Right lobe of liver (tissue), 6 donors: ENCODE measurements at regions not wholly inside any gene's neighbourhood (a gene's known extent, or its start where the extent isn't known, plus 50 kb on each side); places are given as distances from the start of the nearest gene placed in this dataset.

ENCODE experiments used
- ATAC-seq, 4 donors: fragments of 200-7000 bp; cut with Tn5 transposase; one replicate each; pipeline ENCODE4 v1.9.1; 2020; ENCODE audit warnings: mild to moderate bottlenecking in 4 of 4, moderate library complexity in 4 of 4
- DNase-seq, 3 donors: peaks; one replicate each; pipeline ENCODE4 v3.0.0-alpha.2; 2020
- H3K27ac ChIP-seq, 3 donors: fragments of 200-600 bp; one replicate each; pipeline ENCODE4 v1.8.0; 2022
- H3K27me3 ChIP-seq, 2 donors: fragments of 200-600 bp; one replicate each; pipeline ENCODE4 v1.8.0; 2022
- H3K36me3 ChIP-seq, 4 donors: fragments of 200-600 bp; sonication (generic) in 1 of 4; one replicate each; pipeline versions ENCODE4 v1.5.1 to v1.8.0; 2017 to 2022; ENCODE audit warnings: control low read depth in 1 of 4
- H3K4me1 ChIP-seq, 4 donors: fragments of 200-600 bp; sonication (generic) in 1 of 4; one replicate each; pipeline versions ENCODE4 v1.5.1 to v1.8.0; 2017 to 2022; ENCODE audit warnings: control low read depth in 1 of 4
- H3K4me3 ChIP-seq, 3 donors: fragments of 200-600 bp; one replicate each; pipeline ENCODE4 v1.8.0; 2022
- H3K9me3 ChIP-seq, 4 donors: fragments of 200-600 bp; sonication (generic) in 1 of 4; one replicate each; pipeline versions ENCODE4 v1.5.1 to v1.8.0; 2017 to 2022; ENCODE audit warnings: control low read depth in 1 of 4
- CTCF ChIP-seq, 4 donors: fragments of 200-600 bp in 3 of 4; fragments of 450-650 bp in 1 of 4; IDR thresholded peaks; one replicate each; pipeline versions ENCODE4 v1.5.1 to v1.8.0; 2016 to 2022; ENCODE audit warnings: antibody characterized with exemption in 4 of 4, mild to moderate bottlenecking in 2 of 4
- POLR2A ChIP-seq: fragments of 450-650 bp; IDR thresholded peaks from one replicate; pipeline ENCODE4 v1.6.1; 2017; ENCODE audit warnings: antibody characterized with exemption, mild to moderate bottlenecking
- WGBS: methylation state at CpG from one replicate; pipeline ENCODE4 v1.1.6; 2018; ENCODE audit warnings: low coverage, low lambda C conversion rate; ENCODE audit not compliant: insufficient coverage; ENCODE audit errors: missing lambda C conversion rate; 5-methylcytosine and 5-hydroxymethylcytosine counted together
- intact Hi-C, 2 donors: fragments of 100-400 bp; cut with DNase I; formaldehyde crosslinking; loops; one replicate each; pipeline versions ENCODE4 v1.11.2 to v1.14.1; 2022
- donor health status: DM: no; HTN: yes; CAD: no.
- donor health status: DM: no; HTN: no; CAD: no.
- donor health status: DM: no; HTN: no; CAD: no.
- donor health status: DM: no; HTN: yes; CAD: no.
- donor health status: DM: no; HTN: yes; CAD: no.

DNA sequence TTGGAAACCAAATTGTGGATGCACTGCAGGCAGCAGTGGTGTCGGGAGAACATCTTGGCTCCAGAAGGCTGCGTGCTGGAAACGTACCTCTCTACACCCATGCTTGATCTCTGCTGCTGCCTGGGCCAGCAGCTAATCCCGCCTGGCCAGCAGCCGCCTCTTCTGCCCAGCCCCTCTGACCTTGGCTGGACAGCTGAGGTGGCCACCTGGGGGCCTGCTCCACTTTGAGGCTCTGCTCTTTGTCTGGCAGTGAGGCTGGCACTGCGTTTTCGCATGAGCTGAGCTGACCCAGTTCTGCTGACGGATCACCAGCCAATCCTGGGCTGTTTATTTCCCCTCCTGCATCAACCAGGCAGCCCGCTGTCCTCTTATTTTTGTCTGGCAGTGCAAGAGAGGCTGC is 154.9 kb downstream of the TENT4A start:
- no peaks in the 10 kb centered on the region for H3K9me3 ChIP-seq
- no peaks in the 10 kb centered on the region for H3K36me3 ChIP-seq
- ATAC-seq = no peak
- DNase-seq = no peak
- WGBS = no CpG with 5 or more reads among the region's 9 CpGs
- no peak overlapping the region for H3K27ac ChIP-seq
- no peak overlapping the region for H3K4me3 ChIP-seq
- intact Hi-C loops = no loop called here
- peaks cover 0 to 3% (median under 1%) of the 10 kb centered on the region in 4 donors for H3K4me1 ChIP-seq
- TF ChIP-seq CTCF (IDR thresholded peaks at IDR 0.05) (no peak), POLR2A (no peak)
- H3K27me3 ChIP-seq = no peaks in the 10 kb centered on the region

- 83% methylated on average over 9 of the region's 11 CpGs for WGBS
- ATAC-seq = no peak
- no peak for TF ChIP-seq CTCF (IDR thresholded peaks at IDR 0.05)
- H3K4me3 ChIP-seq = no peak overlapping the region
- no peaks in the 10 kb centered on the region for H3K27me3 ChIP-seq
- DNase-seq = no peak
- no peaks in the 10 kb centered on the region for H3K9me3 ChIP-seq
- H3K4me1 ChIP-seq = peaks cover 0 to 8% (median 3%) of the 10 kb centered on the region in 4 donors
- intact Hi-C loops = no loop called here
- H3K36me3 ChIP-seq = no peaks in the 10 kb centered on the region
- H3K27ac ChIP-seq = no peak overlapping the region
Measured at GRCh38 chr5:6868575-6869215, 155.5 kb downstream of the TENT4A start.

- intact Hi-C loops = no loop called here
- H3K4me3 ChIP-seq = no peak overlapping the region
- no peaks in the 10 kb centered on the region for H3K9me3 ChIP-seq
Measured at GRCh38 chr5:6869677-6870076, 156.4 kb downstream of the TENT4A start.

DNA sequence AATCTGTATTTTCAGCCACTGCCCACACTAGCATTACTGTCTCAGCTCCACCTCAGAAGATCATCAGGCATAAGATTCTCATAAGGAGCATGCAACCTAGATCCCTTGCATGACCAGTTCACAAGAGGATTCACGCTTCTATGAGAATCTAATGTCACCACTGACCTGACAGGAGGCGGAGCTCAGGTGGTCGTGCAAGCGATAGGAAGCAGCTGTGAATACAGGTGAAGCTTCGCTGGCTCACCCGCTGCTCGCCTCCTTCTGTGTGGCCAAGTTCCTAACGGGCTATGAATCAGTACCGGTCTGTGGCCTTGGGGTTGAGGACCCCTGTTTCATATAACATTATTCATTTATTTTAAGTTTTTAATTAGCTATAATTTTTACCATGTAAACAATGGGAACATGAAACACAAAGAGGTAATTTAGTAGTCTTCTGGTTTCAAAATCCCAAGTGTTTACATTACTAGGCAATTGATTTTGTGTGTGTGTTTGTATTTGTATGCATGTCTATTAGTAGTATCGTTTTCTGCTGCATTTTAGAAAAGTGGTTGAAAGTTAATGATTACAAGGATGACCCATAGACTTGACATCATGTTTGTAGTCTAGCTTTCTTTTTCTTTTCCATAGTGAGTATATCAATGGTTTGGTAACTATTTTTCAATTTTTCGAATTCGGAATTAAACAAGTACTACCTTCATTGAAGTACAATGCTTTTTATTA is 159.4 kb downstream of the TENT4A start:
- DNase-seq (no peak), ATAC-seq (peak; percentile 90 to 93 (median 93))
- 43% methylated on average over 12 of the region's 12 CpGs for WGBS
- Histone ChIP-seq H3K36me3 (no peaks in the 10 kb centered on the region), H3K27me3 (no peaks in the 10 kb centered on the region), H3K4me1 (peaks cover 0 to 10% (median 5%) of the 10 kb centered on the region in 4 donors), H3K27ac (peak overlapping the region in 2 of 3 donors; percentile 50 to 62), H3K9me3 (no peaks in the 10 kb centered on the region), H3K4me3 (peak overlapping the region in 1 of 3 donors; percentile 4)
- intact Hi-C loops = no loop called here
- no peak for TF ChIP-seq CTCF (IDR thresholded peaks at IDR 0.05)
- no peak for TF ChIP-seq POLR2A

More at GRCh38 chr5:6869677-6870076, 156.4 kb downstream of the TENT4A start:
- Histone ChIP-seq H3K36me3 (no peaks in the 10 kb centered on the region), H3K27me3 (no peaks in the 10 kb centered on the region), H3K27ac (no peak overlapping the region), H3K4me1 (peaks cover 0 to 10% (median 5%) of the 10 kb centered on the region in 4 donors)
- DNase-seq (no peak), ATAC-seq (no peak)
- 72% methylated on average over 7 of the region's 7 CpGs for WGBS
- TF ChIP-seq CTCF (IDR thresholded peaks at IDR 0.05) (no peak), POLR2A (no peak)
